GM20000 (cell line): ENCODE measurements at regions not wholly inside any gene's neighbourhood (a gene's known extent, or its start where the extent isn't known, plus 50 kb on each side); places are given as distances from the start of the nearest gene placed in this dataset.

ENCODE experiments used
- DNase-seq: peaks from one replicate; pipeline ENCODE4 v3.0.0; 2012; ENCODE audit warnings: low spot score
- CTCF ChIP-seq: IDR thresholded peaks from 2 replicates; pipeline ENCODE4 v1.5.1; 2012; ENCODE audit warnings: mild to moderate bottlenecking, control low read depth; ENCODE audit errors: extremely low read depth, missing control alignments

- no peak for TF ChIP-seq CTCF
- no peak for DNase-seq
These were observed 213.2 kb downstream of the SLC7A11 start for GRCh38 chr4:138028923-138029322.

- no peak for DNase-seq
- no peak for TF ChIP-seq CTCF
These were observed 220.9 kb downstream of the SLC7A11 start for GRCh38 chr4:138021139-138021830.

GRCh38 chr4:138014590-138015288 lies 227.4 kb downstream of the SLC7A11 start:
- DNase-seq, result no peak
- no peak for TF ChIP-seq CTCF

GRCh38 chr4:138013625-138014024 lies 228.5 kb downstream of the SLC7A11 start:
- no peak for TF ChIP-seq CTCF

GRCh38 chr4:138010639-138011038 lies 231.5 kb downstream of the SLC7A11 start:
- DNase-seq, result no peak
- TF ChIP-seq CTCF, result no peak

More at GRCh38 chr4:138013625-138014024, 228.5 kb downstream of the SLC7A11 start:
- no peak for DNase-seq

GRCh38 chr4:138007572-138007971 lies 234.6 kb downstream of the SLC7A11 start:
- no peak for TF ChIP-seq CTCF
- DNase-seq, result no peak

- no peak for DNase-seq
These were observed 236.7 kb downstream of the SLC7A11 start for GRCh38 chr4:138005486-138005885.

More at GRCh38 chr4:138005486-138005885, 236.7 kb downstream of the SLC7A11 start:
- TF ChIP-seq CTCF, result no peak
